ENCODE measurements at regions not wholly inside any gene's neighbourhood (a gene's known extent, or its start where the extent isn't known, plus 50 kb on each side); places are given as distances from the start of the nearest gene placed in this dataset.

- Histone ChIP-seq H3K27me3 (ENCODE audit: insufficient read depth) (no peaks in the 10 kb centered on the region), H3K4me2 (no peak overlapping the region), H3K4me1 (ENCODE audit: control insufficient read depth in 1 of 2, insufficient read depth in 2 of 2, low read depth in 1 of 2, low read length in 1 of 2) (peaks cover 0 to 8% of the 10 kb centered on the region in 2 experiments; a peak in 2 of 4 replicates), H3K9me2 (no peaks in the 10 kb centered on the region), H2AFZ (ENCODE audit: low read depth) (no peak overlapping the region), H3K27ac (ENCODE audit: low read depth in 2 of 2, low read length in 1 of 2) (no peak overlapping the region), H3K9ac (no peak overlapping the region), H3K9me3 (no peaks in the 10 kb centered on the region), H4K20me1 (ENCODE audit: insufficient read depth) (no peaks in the 10 kb centered on the region), H3K79me2 (ENCODE audit: insufficient read depth) (no peaks in the 10 kb centered on the region), H3F3A (replicated peaks; ENCODE audit: insufficient read depth) (no peaks in the 10 kb centered on the region), H3K4me3 (ENCODE audit: low read depth in 2 of 2, low read length in 1 of 2) (no peak overlapping the region), H3K36me3 (replicated peaks in 1 of 2; ENCODE audit: control insufficient read depth in 1 of 2, insufficient read depth in 2 of 2, low read length in 1 of 2) (no peaks in the 10 kb centered on the region)
- ChIA-PET CTCF (no interaction called here), POLR2A (no interaction called here)
- TF ChIP-seq MXI1 (IDR thresholded peaks at IDR 0.05; ENCODE audit: low read depth, low read length) (no peak), IRF3 (IDR thresholded peaks at IDR 0.05; ENCODE audit: low read depth, low read length) (no peak), ELF1 (IDR thresholded peaks at IDR 0.05) (no peak), YY1 (IDR thresholded peaks at IDR 0.05; ENCODE audit: low read depth) (no peak), FOXJ3 (CRISPR knock-in tag; IDR thresholded peaks at IDR 0.05) (no peak), POLR2AphosphoS5 (IDR thresholded peaks at IDR 0.05; ENCODE audit: low read depth, low read length) (no peak), TEAD4 (IDR thresholded peaks at IDR 0.05; ENCODE audit: borderline replicate concordance, insufficient read depth) (no peak), EZH2phosphoT487 (IDR thresholded peaks at IDR 0.05; ENCODE audit: borderline replicate concordance, low read depth) (no peak), RCOR1 (IDR thresholded peaks at IDR 0.05; ENCODE audit: low read length) (no peak), MAX (IDR thresholded peaks at IDR 0.05; ENCODE audit: low read depth) (no peak), RXRA (IDR thresholded peaks at IDR 0.05; ENCODE audit: borderline replicate concordance, low read depth) (no peak)
- 96% methylated on average over 3 of the region's 3 CpGs for WGBS (ENCODE audit: low lambda C conversion rate)
- no peak for DNase-seq
Measured at GRCh38 chr2:223225266-223225665, 173.3 kb downstream of the KCNE4 start.

DNA sequence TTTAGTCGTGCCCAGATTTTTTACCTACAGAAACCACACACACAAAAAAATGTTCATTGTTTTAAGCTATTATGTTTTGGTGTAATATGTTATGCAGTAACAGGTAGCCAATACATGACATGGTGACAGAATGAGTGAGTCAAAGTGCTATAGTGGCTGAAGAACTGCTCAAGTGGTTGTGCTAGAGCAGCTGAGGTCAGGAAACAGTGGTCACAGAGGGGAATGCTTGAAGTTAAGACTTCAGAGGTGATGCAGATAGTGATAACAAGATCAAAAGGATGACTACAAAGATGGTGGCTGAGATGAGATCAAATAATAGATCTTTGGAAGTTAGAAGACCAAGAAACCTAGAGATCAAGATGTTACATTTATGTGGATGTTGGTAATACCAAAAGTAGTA is 174.3 kb downstream of the KCNE4 start:
- CTCF ChIA-PET: interaction anchor here (0.7 kb wide), 1 partner anchor 189 kb away, joined by 3 read pairs; no protein-coding TSS in a partner anchor
- TF ChIP-seq USF2 (IDR thresholded peaks at IDR 0.05; ENCODE audit: borderline replicate concordance, low read depth, low read length) (no peak), ZBTB33 (IDR thresholded peaks at IDR 0.05; ENCODE audit: borderline replicate concordance, low read depth) (no peak), FOXM1 (IDR thresholded peaks at IDR 0.05; ENCODE audit: low read depth) (no peak), NRF1 (IDR thresholded peaks at IDR 0.05; ENCODE audit: low read depth, low read length) (no peak), GABPA (IDR thresholded peaks at IDR 0.05; ENCODE audit: low read depth) (no peak), RAD21 (IDR thresholded peaks at IDR 0.05; ENCODE audit: low read length) (no peak), TAF1 (IDR thresholded peaks at IDR 0.05; ENCODE audit: borderline replicate concordance, low read depth, low read length) (no peak), SMC3 (IDR thresholded peaks at IDR 0.05; ENCODE audit: low read depth, low read length) (no peak), FOSL2 (IDR thresholded peaks at IDR 0.05; ENCODE audit: borderline replicate concordance, low read depth) (no peak), FOXJ3 (CRISPR knock-in tag; IDR thresholded peaks at IDR 0.05) (no peak), SIN3A (IDR thresholded peaks at IDR 0.05; ENCODE audit: borderline replicate concordance, low read depth, low read length) (no peak), MEF2A (IDR thresholded peaks at IDR 0.05; ENCODE audit: borderline replicate concordance, low read depth) (no peak), POLR2AphosphoS5 (IDR thresholded peaks at IDR 0.05; ENCODE audit: low read depth, low read length) (no peak)
- TF ChIP-seq, protein P1, sequence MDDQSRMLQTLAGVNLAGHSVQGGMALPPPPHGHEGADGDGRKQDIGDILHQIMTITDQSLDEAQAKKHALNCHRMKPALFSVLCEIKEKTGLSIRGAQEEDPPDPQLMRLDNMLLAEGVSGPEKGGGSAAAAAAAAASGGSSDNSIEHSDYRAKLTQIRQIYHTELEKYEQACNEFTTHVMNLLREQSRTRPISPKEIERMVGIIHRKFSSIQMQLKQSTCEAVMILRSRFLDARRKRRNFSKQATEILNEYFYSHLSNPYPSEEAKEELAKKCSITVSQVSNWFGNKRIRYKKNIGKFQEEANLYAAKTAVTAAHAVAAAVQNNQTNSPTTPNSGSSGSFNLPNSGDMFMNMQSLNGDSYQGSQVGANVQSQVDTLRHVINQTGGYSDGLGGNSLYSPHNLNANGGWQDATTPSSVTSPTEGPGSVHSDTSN (IDR thresholded peaks at IDR 0.05): no peak

More for the DNA sequence above, 174.3 kb downstream of the KCNE4 start:
- peaks cover 0 to 8% of the 10 kb centered on the region in 2 experiments; a peak in 2 of 4 replicates for H3K4me1 ChIP-seq (ENCODE audit: control insufficient read depth in 1 of 2, insufficient read depth in 2 of 2, low read depth in 1 of 2, low read length in 1 of 2)
- POLR2A ChIA-PET: interaction anchor here (0.6 kb wide), 1 partner anchor 37 kb away, joined by 3 read pairs; no protein-coding TSS in a partner anchor
- H3K9ac ChIP-seq: no peak overlapping the region
- WGBS (ENCODE audit: low lambda C conversion rate): 5% methylated on average over 1 of the region's 1 CpG
- no peak overlapping the region for H3K4me3 ChIP-seq (ENCODE audit: low read depth in 2 of 2, low read length in 1 of 2)
- H3K36me3 ChIP-seq (replicated peaks in 1 of 2; ENCODE audit: control insufficient read depth in 1 of 2, insufficient read depth in 2 of 2, low read length in 1 of 2): no peaks in the 10 kb centered on the region
- no peaks in the 10 kb centered on the region for H3K79me2 ChIP-seq (ENCODE audit: insufficient read depth)
- DNase-seq: no peak
- no peak overlapping the region for H3K4me2 ChIP-seq
- no peaks in the 10 kb centered on the region for H3F3A ChIP-seq (replicated peaks; ENCODE audit: insufficient read depth)
- no peaks in the 10 kb centered on the region for H3K9me2 ChIP-seq
- no peaks in the 10 kb centered on the region for H3K27me3 ChIP-seq (ENCODE audit: insufficient read depth)
- H2AFZ ChIP-seq (ENCODE audit: low read depth): no peak overlapping the region
- no peaks in the 10 kb centered on the region for H4K20me1 ChIP-seq (ENCODE audit: insufficient read depth)
- H3K9me3 ChIP-seq: no peaks in the 10 kb centered on the region
- H3K27ac ChIP-seq (ENCODE audit: low read depth in 2 of 2, low read length in 1 of 2): no peak overlapping the region

Measured in SK-N-SH (cell line).